ENCODE measurements at regions not wholly inside any gene's neighbourhood (a gene's known extent, or its start where the extent isn't known, plus 50 kb on each side); places are given as distances from the start of the nearest gene placed in this dataset.

GRCh38 chr6:135600931-135601330, 103.4 kb upstream of the AHI1 start:
- Histone ChIP-seq H3K36me3 (no peaks in the 10 kb centered on the region), H3K9me3 (no peaks in the 10 kb centered on the region), H3K27ac (no peak overlapping the region), H3K27me3 (no peaks in the 10 kb centered on the region), H3K4me1 (no peaks in the 10 kb centered on the region), H3K4me3 (no peak overlapping the region)
- no peak for DNase-seq
- intact Hi-C loops (cut with DNase I; ENCODE audit: low total_unique reads): no loop called here
- TF ChIP-seq, protein P1, sequence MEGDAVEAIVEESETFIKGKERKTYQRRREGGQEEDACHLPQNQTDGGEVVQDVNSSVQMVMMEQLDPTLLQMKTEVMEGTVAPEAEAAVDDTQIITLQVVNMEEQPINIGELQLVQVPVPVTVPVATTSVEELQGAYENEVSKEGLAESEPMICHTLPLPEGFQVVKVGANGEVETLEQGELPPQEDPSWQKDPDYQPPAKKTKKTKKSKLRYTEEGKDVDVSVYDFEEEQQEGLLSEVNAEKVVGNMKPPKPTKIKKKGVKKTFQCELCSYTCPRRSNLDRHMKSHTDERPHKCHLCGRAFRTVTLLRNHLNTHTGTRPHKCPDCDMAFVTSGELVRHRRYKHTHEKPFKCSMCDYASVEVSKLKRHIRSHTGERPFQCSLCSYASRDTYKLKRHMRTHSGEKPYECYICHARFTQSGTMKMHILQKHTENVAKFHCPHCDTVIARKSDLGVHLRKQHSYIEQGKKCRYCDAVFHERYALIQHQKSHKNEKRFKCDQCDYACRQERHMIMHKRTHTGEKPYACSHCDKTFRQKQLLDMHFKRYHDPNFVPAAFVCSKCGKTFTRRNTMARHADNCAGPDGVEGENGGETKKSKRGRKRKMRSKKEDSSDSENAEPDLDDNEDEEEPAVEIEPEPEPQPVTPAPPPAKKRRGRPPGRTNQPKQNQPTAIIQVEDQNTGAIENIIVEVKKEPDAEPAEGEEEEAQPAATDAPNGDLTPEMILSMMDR (IDR thresholded peaks at IDR 0.05): no peak

- Histone ChIP-seq H3K36me3 (no peaks in the 10 kb centered on the region), H3K9me3 (no peaks in the 10 kb centered on the region), H3K4me3 (no peak overlapping the region), H3K27me3 (no peaks in the 10 kb centered on the region), H3K27ac (no peak overlapping the region), H3K4me1 (no peaks in the 10 kb centered on the region)
- TF ChIP-seq, protein P1 (IDR thresholded peaks at IDR 0.05): no peak
- intact Hi-C loops (cut with DNase I; ENCODE audit: low total_unique reads): no loop called here
- DNase-seq: no peak
Observed at GRCh38 chr6:135601857-135602256, 104.3 kb upstream of the AHI1 start.

- no peak for DNase-seq
- H3K4me3 ChIP-seq: no peak overlapping the region
- H3K36me3 ChIP-seq: no peaks in the 10 kb centered on the region
- no peaks in the 10 kb centered on the region for H3K9me3 ChIP-seq
- no peaks in the 10 kb centered on the region for H3K27me3 ChIP-seq
- no peak overlapping the region for H3K27ac ChIP-seq
- TF ChIP-seq, protein P1 (IDR thresholded peaks at IDR 0.05): no peak
- intact Hi-C loops (cut with DNase I; ENCODE audit: low total_unique reads): no loop called here
- no peaks in the 10 kb centered on the region for H3K4me1 ChIP-seq
Observed at GRCh38 chr6:135603249-135603648, 105.7 kb upstream of the AHI1 start.

- no peaks in the 10 kb centered on the region for H3K27me3 ChIP-seq
- H3K27ac ChIP-seq: no peak overlapping the region
- TF ChIP-seq, protein P1 (IDR thresholded peaks at IDR 0.05): no peak
- DNase-seq: no peak
- H3K9me3 ChIP-seq: no peaks in the 10 kb centered on the region
- intact Hi-C loops (cut with DNase I; ENCODE audit: low total_unique reads): no loop called here
- H3K36me3 ChIP-seq: no peaks in the 10 kb centered on the region
- no peaks in the 10 kb centered on the region for H3K4me1 ChIP-seq
- H3K4me3 ChIP-seq: no peak overlapping the region
Observed at GRCh38 chr6:135604035-135604860, 106.7 kb upstream of the AHI1 start.

GRCh38 chr6:135605278-135605790, 107.8 kb upstream of the AHI1 start:
- Histone ChIP-seq H3K4me3 (no peak overlapping the region), H3K27ac (no peak overlapping the region), H3K36me3 (no peaks in the 10 kb centered on the region), H3K9me3 (no peaks in the 10 kb centered on the region), H3K4me1 (no peaks in the 10 kb centered on the region), H3K27me3 (no peaks in the 10 kb centered on the region)
- no peak for DNase-seq
- intact Hi-C loops (cut with DNase I; ENCODE audit: low total_unique reads): no loop called here
- TF ChIP-seq, protein P1 (IDR thresholded peaks at IDR 0.05): no peak

Measured in tibial artery (tissue), 4 donors.